CD4-positive, alpha-beta T cell treated with Interferon gamma for 1 hour (primary cell): ENCODE measurements at regions not wholly inside any gene's neighbourhood (a gene's known extent, or its start where the extent isn't known, plus 50 kb on each side); places are given as distances from the start of the nearest gene placed in this dataset.
"Not testable (repeated sequence)": the region's sequence is repeated elsewhere in the genome, so short reads cannot be mapped to it uniquely, and the experiment has no call there.

Experiments used
- DNase-seq: peaks from one replicate; pipeline ENCODE4 v3.0.0-alpha.2; 2020

GRCh38 chr10:31124852-31125251 is 93.2 kb upstream of the ZNF438 start:
- DNase-seq: no peak

DNA sequence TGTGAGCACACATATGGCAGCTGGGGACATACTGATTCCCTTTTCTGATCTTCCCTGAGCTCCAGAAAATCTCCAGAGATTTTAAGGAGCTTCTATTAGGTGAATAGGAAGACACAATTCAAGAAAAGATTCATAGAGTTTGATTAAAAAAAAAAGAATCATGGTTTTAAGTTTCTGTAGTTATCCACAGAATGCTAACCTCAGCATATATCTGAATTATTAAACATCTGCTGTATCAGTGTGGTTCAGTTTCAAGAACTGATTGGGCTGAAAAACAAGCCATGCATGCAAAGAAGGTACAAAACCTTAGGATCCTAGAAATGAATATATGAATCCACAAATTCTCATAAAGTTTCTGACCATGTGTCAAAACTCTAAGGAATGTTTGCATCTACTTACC is 94.1 kb upstream of the ZNF438 start:
- no peak for DNase-seq

DNA sequence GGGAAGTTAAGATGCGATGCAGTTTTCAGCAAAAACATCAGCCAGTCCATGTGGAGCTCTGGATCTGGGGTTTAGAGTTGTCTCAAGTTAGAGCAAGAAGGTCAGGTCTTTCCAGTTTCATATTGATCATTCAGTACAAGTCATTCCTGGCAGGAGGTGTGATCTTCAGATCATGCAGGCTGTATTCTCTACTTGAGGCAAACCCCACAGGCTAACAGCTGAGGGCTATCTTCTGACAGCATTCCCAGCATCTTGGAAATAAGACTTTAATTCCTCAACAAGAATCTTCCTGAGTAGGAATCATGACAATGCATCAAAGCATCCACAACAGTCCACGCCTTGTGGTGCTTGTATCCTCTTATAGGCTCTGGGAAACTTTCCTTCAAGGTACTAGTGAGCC is 94.9 kb upstream of the ZNF438 start:
- no peak for DNase-seq

GRCh38 chr10:31128536-31128935 is 96.9 kb upstream of the ZNF438 start:
- no peak for DNase-seq

DNA sequence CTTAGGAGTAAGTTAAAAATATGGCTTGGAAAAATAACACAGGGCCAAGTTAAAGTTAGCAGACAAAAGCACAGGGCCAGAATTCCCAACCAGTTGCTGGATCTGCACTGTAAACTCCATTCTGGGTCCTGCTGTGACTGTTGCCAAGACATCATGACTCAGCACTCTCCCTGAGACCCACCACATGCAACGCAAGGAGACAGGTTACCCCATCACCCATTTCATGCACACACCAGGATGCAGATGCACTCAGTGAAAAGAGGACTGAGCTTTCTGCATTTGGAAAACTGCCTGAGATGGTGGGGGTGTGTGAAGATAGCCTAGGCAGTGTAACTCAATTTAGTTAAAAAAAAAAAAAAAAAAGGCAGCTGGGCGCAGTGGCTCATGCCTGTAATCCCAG is 97.6 kb upstream of the ZNF438 start:
- no peak for DNase-seq

DNA sequence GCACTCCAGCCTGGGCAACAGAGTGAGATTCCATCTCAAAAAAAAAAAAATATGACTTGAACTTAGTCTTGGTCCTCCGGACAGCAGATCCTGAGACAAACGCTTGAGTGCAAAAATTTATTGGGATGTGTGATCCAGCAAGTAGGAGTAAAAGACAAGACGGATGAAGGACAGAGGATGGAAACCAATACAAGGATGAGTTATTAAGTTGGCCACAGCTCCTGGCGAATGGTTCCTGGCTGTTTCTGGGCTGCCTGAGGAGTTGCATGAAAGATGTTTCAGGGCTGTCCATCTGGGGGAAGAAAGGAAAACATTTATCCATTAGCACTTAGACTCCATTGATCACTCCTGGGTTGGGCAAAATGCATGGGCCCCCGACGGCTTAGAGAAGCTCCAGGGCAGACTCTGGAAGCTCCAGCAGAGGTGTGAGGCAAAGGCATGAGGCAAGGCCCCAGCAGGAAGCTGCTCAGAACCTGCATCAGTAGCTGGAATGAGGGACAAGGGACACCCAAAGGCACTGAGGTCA is 98.3 kb upstream of the ZNF438 start:
- no peak for DNase-seq

DNA sequence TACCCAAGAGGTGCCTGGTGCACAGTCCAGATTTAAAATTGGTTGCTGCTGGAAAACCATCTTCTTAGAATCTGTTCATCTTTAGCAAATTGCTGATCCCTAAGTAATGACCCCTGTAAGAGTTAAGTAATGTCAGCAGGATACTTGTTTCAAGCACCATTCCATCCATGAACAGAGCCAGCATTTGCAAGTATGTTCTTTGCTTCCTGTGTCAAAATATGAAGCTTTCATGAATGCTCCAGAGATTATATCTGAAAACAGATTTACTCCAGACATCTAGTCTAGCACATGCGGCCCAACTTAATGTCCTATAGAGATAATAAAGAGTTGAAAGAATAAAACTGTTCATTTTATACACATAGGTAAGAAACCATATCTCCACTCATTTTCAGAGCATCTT is 98.7 kb upstream of the ZNF438 start:
- no peak for DNase-seq

DNA sequence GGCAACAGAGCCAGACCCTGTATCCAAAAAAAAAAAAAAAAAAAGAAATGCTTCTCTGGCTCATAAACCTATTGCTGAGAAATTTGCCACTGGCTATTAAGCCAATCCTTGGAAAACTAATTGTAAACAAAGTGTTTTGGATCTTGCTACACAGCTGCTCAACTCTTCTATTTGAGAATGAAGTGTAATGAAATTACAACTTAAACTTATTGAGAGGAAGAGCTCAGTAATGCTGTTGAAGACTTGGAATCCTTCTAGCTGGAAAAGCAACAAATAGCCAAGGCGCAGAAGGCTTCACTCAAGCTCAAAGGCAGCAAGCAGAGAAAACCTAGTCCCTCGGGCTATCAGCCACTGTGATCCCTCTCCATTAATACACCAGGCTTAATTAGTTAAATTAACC is 99.6 kb upstream of the ZNF438 start:
- DNase-seq: no peak

DNA sequence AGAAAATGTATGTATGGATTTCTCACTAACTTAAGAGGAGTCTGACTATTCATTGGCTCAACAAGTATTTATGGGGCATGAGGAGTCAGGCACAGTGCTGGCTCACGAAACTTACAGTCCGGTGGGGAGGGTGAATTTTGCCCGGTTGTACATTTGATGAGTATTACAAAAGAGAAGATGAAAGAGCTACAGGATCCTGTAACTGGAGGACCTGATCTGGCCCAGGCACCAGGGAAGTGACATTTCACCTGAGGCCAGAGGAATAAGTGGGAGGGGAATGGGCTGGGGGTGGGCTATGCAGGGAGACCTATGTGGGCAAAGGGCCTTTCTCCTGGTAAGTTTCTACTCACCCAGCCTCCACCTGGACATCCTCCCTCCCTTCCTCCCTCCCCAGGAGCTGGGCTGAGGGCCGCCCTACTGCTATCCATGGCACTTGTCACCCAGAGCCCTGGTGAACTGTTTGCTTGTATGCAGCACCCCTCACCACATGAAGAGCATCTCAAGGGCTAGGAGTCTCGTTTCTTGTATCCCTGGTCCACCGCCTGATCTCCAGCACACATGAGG is 101.1 kb upstream of the ZNF438 start:
- no peak for DNase-seq

- no peak for DNase-seq
These were observed 101.7 kb upstream of the ZNF438 start for GRCh38 chr10:31133251-31133791.

DNA sequence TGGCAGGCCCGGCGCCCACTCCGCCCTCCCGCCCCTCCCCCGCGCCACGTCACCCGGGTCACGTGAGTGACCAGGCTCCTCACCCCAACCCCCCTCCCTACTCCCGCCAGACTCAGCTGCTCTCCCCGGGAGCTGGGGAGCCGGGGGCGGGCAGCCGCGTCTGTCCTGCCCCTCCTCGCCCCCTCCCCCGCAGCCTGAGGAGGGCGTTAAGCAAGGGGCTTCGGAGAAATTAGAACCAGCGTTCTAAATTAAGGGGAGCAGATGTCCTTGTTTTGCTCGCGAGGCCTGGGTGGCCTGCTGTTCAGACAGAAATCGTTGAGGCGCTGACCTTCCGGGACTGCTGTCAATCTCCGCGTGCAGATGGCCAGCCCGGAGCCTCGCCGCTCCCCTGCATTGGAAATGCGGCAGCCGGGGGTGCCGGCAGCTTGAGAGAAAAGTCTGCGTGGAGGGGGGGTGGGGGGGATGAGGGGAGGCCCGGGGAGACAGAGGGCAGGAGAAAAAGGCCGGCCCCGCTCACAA is 102.2 kb upstream of the ZNF438 start:
- peak; percentile 70 for DNase-seq

DNA sequence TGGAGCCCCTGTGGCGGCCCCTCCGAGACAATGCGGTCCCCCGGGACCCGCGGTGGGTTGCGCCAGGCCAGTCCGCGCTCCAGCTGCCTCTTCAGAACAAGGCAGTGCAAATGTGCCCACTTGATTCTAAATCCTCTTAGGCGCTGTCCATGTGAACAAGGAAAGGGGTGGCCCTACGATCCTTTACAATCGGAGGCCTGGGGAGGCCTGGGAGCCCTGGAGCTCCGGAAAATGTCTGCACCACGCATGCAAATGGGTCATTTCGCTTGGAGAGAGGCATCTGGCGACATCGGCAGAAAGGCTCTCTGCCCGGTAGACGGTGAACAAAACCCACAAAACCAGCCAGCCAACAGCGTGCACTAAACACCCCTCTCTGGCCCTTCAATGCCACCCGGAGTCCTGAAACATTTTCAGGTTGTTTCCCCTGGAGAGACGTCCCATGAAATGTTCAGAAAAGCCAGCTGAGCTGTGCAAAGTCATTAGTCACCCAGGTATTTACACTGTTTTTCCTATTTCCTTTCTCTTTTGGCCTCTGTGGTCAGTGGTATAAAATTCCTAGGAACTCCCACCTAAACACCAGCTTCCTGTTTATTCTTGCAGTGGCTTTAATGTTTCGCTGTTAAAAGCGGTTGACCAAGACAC is 102.8 kb upstream of the ZNF438 start:
- peak; percentile 3 for DNase-seq

DNA sequence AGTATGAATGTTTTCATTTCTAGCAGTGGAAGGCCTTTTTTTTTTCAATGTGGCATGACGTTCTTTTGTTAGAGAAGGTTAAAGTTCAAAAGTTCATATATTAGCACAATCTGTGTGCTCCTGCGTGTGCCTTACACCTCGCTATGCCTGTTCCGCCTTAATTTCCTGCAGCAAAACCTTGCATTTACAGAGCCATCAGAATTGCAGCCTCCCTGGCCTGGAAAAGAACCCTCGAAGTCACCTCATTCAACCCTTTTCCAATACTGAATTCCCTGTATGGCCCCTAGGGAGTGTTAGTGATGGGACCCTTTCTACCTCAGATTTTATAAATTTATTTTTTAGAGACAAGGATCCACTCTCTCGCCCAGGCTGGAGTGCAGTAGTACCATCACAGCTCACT is 103.5 kb upstream of the ZNF438 start:
- no peak for DNase-seq

DNA sequence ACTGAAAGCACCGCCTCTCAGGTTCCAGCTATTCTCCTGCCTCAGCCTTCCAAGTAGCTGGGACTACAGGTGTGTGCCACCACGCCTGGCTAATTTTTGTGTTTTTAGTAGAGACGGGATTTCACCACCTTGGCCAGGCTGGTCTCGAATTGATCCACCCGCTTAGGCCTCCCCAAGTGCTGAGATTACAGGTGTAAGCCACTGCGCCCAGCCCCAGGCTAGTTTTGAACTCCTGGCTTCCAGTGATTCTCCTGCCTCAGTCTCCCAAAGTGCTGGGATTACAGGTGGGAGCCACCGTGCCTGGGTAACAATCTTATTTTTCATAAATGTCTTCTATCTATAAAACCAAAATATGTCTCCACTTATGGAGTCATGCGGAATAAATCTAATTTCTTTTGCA is 104.1 kb upstream of the ZNF438 start:
- DNase-seq: not testable (repeated sequence)

GRCh38 chr10:31136386-31136785 is 104.7 kb upstream of the ZNF438 start:
- DNase-seq: no peak

GRCh38 chr10:31136930-31137885 is 105.5 kb upstream of the ZNF438 start:
- no peak for DNase-seq

GRCh38 chr10:31138026-31138553 is 106.4 kb upstream of the ZNF438 start:
- no peak for DNase-seq

DNA sequence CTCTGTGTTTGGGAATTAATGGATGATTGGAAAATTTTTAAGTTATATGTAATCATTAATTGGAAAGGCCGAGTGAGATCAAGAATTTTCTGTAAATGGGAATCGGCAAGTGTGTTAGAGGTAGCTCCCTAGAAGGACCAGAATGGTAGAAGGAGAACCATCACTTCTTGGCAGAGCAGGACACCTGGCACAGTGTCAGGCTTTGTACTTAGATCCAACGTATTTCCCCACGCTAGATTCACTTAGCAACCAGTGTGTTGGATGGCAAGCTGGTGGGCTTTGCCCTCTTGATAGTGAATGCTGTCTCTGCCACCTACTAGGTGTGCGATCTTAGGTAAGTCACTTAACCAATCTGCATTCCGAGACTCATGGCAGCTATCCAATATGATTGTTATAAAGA is 107.8 kb upstream of the ZNF438 start:
- no peak for DNase-seq

DNA sequence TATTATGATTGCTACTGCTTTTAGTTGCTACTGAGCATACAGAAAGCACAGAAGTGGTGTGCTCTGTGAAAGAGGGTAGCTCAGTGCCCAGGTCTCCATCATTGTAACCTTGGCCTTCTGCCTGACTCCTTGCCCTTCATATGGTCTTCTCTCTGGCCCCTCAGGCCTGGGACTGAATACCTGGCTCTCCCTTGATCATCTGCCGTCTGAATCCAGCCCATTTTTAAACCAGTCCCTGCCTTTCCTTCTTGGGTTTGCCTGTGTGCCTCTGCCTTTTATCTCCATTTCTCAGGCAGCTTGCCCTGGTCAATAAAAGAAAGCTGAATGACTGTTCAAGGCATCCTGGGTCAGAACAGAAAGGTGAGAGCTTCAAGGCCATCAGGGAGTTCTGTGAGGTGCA is 109.1 kb upstream of the ZNF438 start:
- no peak for DNase-seq

GRCh38 chr10:31142026-31142425 is 110.4 kb upstream of the ZNF438 start:
- DNase-seq: no peak

- DNase-seq: no peak
These were observed 111.8 kb upstream of the ZNF438 start for GRCh38 chr10:31143331-31143935.

GRCh38 chr10:31145986-31146385 is 114.3 kb upstream of the ZNF438 start:
- DNase-seq: no peak
